GM12878 (cell line): ENCODE measurements at regions not wholly inside any gene's neighbourhood (a gene's known extent, or its start where the extent isn't known, plus 50 kb on each side); places are given as distances from the start of the nearest gene placed in this dataset.

ENCODE experiments used
- ATAC-seq: fragments of 200-7000 bp; cut with Tn5 transposase; 3 replicates; pipeline ENCODE4 v1.9.1; 2020; ENCODE audit warnings: mild to moderate bottlenecking, moderate library complexity
- BruUV-seq: library from RNA; stranded (reverse); fragments of 400-500 nt; replicated peaks from 2 replicates; lab custom pipeline; 2021; lab: Mats Ljungman, UMichigan
- CTCF ChIA-PET: fragments of 300-600 bp; sonication (Branson Sonifier 250); formaldehyde crosslinking; extraction: SDS; loops from one replicate; lab custom pipeline; 2021; ENCODE audit warnings: inconsistent platforms; lab: Yijun Ruan, JAX
- POLR2A ChIA-PET: fragments of 350-600 bp; formaldehyde crosslinking; extraction: SDS; loops from one replicate; lab custom pipeline; 2021; ENCODE audit warnings: inconsistent platforms; lab: Charles Lee
- RAD21 ChIA-PET: fragments of 300-600 bp; sonication (Branson Sonifier 250); formaldehyde crosslinking; loops from one replicate; lab custom pipeline; 2023; ENCODE audit warnings: antibody characterized with exemption; ENCODE audit not compliant: unreplicated experiment; lab: Charles Lee
- SMC1A ChIA-PET: fragments of 300-600 bp; sonication (Branson Sonifier 250); formaldehyde crosslinking; loops from one replicate; lab custom pipeline; 2023; ENCODE audit not compliant: unreplicated experiment, uncharacterized antibody; lab: Charles Lee
- DNase-seq: peaks from one replicate; pipeline ENCODE4 v3.0.0-alpha.2; 2011; ENCODE audit warnings: low read depth, low spot score
- FAIRE-seq: peaks from 3 replicates; lab custom pipeline; 2011; peaks lifted over from hg19 to GRCh38; lab: Jason Lieb, UNC
- H2AFZ ChIP-seq: 2 replicates; pipeline ENCODE4 v1.6.0; 2011; ENCODE audit warnings: low read depth, low read length, control low read depth; ENCODE audit not compliant: control insufficient read depth
- H3K27ac ChIP-seq: 2 replicates; pipeline ENCODE4 v1.5.1; 2011; ENCODE audit warnings: control low read depth; ENCODE audit not compliant: control insufficient read depth, insufficient read depth
- H3K27me3 ChIP-seq, 2 experiments: replicated peaks in 1 of 2; 2 replicates each; pipeline versions ENCODE4 v1.6.0 to v1.6.1; 2011; ENCODE audit warnings: low read length in 1 of 2; ENCODE audit not compliant: control insufficient read depth in 2 of 2, insufficient read depth in 2 of 2
- H3K36me3 ChIP-seq, 2 experiments: 2 replicates each; pipeline ENCODE4 v1.5.1; 2011; ENCODE audit warnings: low read length in 1 of 2; ENCODE audit not compliant: control insufficient read depth in 2 of 2, insufficient read depth in 2 of 2
- H3K4me1 ChIP-seq: 2 replicates; pipeline ENCODE4 v1.6.1; 2011; ENCODE audit warnings: mild to moderate bottlenecking, low read length, moderate library complexity, mixed read lengths; ENCODE audit not compliant: control insufficient read depth, insufficient read depth
- H3K4me2 ChIP-seq: 2 replicates; pipeline ENCODE4 v1.6.0; 2011; ENCODE audit warnings: control low read depth; ENCODE audit not compliant: control insufficient read depth, insufficient read depth
- H3K4me3 ChIP-seq: fragments of 200-600 bp; sonication (generic); 2 replicates; pipeline ENCODE4 v1.5.1; 2016
- H3K79me2 ChIP-seq: 2 replicates; pipeline ENCODE4 v1.6.0; 2011; ENCODE audit warnings: low read length; ENCODE audit not compliant: control insufficient read depth, insufficient read depth
- H3K9ac ChIP-seq: 2 replicates; pipeline ENCODE4 v1.8.0; 2011; ENCODE audit warnings: low read length, control low read depth, mixed read lengths; ENCODE audit not compliant: control insufficient read depth, insufficient read depth
- H3K9me3 ChIP-seq: replicated peaks from 3 replicates; pipeline ENCODE4 v1.5.1; 2011; ENCODE audit warnings: mild to moderate bottlenecking, low read length; ENCODE audit not compliant: control insufficient read depth, insufficient read depth
- H4K20me1 ChIP-seq: 2 replicates; pipeline ENCODE4 v1.6.0; 2011; ENCODE audit not compliant: control insufficient read depth, insufficient read depth
- ATF3 ChIP-seq: IDR thresholded peaks from 2 replicates; pipeline ENCODE4 v1.6.1; 2011; ENCODE audit warnings: low read depth, mild to moderate bottlenecking, low read length, moderate library complexity, borderline replicate concordance; ENCODE audit errors: extremely low read depth
- CHD1 ChIP-seq: IDR thresholded peaks from 2 replicates; pipeline ENCODE4 v1.6.1; 2012; ENCODE audit warnings: low read depth, low read length, improper control_type of control experiment
- IRF4 ChIP-seq: IDR thresholded peaks from 2 replicates; pipeline ENCODE4 v1.6.1; 2011; ENCODE audit warnings: low read depth, low read length
- PKNOX1 ChIP-seq: fragments of 450-650 bp; IDR thresholded peaks from 2 replicates; pipeline ENCODE4 v1.6.1; 2016; ENCODE audit warnings: mild to moderate bottlenecking
- RELB ChIP-seq: fragments of 450-650 bp; IDR thresholded peaks from 2 replicates; pipeline ENCODE4 v1.6.1; 2017; ENCODE audit warnings: low read depth, mild to moderate bottlenecking, moderate library complexity
- SP1 ChIP-seq: IDR thresholded peaks from one replicate; pipeline ENCODE4 v1.6.1; 2011; ENCODE audit warnings: low read depth, low read length
- YBX1 ChIP-seq: fragments of 450-650 bp; IDR thresholded peaks from 2 replicates; pipeline ENCODE4 v1.6.1; 2016; ENCODE audit warnings: antibody characterized with exemption
- ZNF592 ChIP-seq: fragments of 450-650 bp; IDR thresholded peaks from 2 replicates; pipeline ENCODE4 v1.6.1; 2017; ENCODE audit warnings: mild to moderate bottlenecking, moderate library complexity
- WGBS: methylation state at CpG from one replicate; pipeline ENCODE4 v1.1.6; 2016; ENCODE audit warnings: low lambda C conversion rate; ENCODE audit not compliant: insufficient replicate concordance, insufficient coverage; ENCODE audit errors: missing lambda C conversion rate; 5-methylcytosine and 5-hydroxymethylcytosine counted together
- in situ Hi-C: fragments of 300-500 bp; cut with MboI; formaldehyde crosslinking; loops from 9 replicates; pipeline ENCODE4 v1.14.3; 2018; ENCODE audit warnings: mixed read lengths
- intact Hi-C: fragments of 100-400 bp; cut with micrococcal nuclease; formaldehyde crosslinking; loops from one replicate; pipeline ENCODE4 v1.14.2; 2022; ENCODE audit not compliant: unreplicated experiment
- TF ChIP-seq, protein P1 (sequence below): fragments of 450-650 bp; formaldehyde crosslinking; IDR thresholded peaks from 2 replicates; pipeline ENCODE4 v1.4.0; 2020; ENCODE audit warnings: mild to moderate bottlenecking, moderate library complexity

- WGBS, result 43% methylated on average over 6 of the region's 6 CpGs
- no TSS peak for BruUV-seq
- intact Hi-C loops (no loop called here), in situ Hi-C loops (loop anchor here (5.0 kb wide), 1 partner anchor 51 kb away; no protein-coding TSS in a partner anchor)
- Histone ChIP-seq H3K9ac (no peak overlapping the region), H3K36me3 (no peaks in the 10 kb centered on the region), H3K4me3 (no peak overlapping the region), H3K79me2 (no peaks in the 10 kb centered on the region), H3K4me1 (no peaks in the 10 kb centered on the region), H4K20me1 (no peaks in the 10 kb centered on the region), H3K27me3 (no peaks in the 10 kb centered on the region; a peak in 1 of 4 replicates), H3K9me3 (no peaks in the 10 kb centered on the region; the same call in 2 of the 3 replicates), H3K4me2 (no peak overlapping the region), H3K27ac (no peak overlapping the region), H2AFZ (no peak overlapping the region)
- CTCF ChIA-PET, result interaction anchor here (0.6 kb wide), 1 partner anchor 38 kb away, joined by 4 read pairs; no protein-coding TSS in a partner anchor
- SMC1A ChIA-PET, result no interaction called here
- POLR2A ChIA-PET, result no interaction called here
- DNase-seq, result no peak
- no peak for ATAC-seq
- TF ChIP-seq IRF4 (no peak), CHD1 (no peak), PKNOX1 (no peak), ATF3 (no peak), SP1 (no peak), YBX1 (no peak), RELB (no peak), ZNF592 (no peak)
- TF ChIP-seq, protein P1, sequence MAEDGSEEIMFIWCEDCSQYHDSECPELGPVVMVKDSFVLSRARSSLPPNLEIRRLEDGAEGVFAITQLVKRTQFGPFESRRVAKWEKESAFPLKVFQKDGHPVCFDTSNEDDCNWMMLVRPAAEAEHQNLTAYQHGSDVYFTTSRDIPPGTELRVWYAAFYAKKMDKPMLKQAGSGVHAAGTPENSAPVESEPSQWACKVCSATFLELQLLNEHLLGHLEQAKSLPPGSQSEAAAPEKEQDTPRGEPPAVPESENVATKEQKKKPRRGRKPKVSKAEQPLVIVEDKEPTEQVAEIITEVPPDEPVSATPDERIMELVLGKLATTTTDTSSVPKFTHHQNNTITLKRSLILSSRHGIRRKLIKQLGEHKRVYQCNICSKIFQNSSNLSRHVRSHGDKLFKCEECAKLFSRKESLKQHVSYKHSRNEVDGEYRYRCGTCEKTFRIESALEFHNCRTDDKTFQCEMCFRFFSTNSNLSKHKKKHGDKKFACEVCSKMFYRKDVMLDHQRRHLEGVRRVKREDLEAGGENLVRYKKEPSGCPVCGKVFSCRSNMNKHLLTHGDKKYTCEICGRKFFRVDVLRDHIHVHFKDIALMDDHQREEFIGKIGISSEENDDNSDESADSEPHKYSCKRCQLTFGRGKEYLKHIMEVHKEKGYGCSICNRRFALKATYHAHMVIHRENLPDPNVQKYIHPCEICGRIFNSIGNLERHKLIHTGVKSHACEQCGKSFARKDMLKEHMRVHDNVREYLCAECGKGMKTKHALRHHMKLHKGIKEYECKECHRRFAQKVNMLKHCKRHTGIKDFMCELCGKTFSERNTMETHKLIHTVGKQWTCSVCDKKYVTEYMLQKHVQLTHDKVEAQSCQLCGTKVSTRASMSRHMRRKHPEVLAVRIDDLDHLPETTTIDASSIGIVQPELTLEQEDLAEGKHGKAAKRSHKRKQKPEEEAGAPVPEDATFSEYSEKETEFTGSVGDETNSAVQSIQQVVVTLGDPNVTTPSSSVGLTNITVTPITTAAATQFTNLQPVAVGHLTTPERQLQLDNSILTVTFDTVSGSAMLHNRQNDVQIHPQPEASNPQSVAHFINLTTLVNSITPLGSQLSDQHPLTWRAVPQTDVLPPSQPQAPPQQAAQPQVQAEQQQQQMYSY (CRISPR knock-in tag), result no peak
- no peak for FAIRE-seq
- RAD21 ChIA-PET, result no interaction called here
These were observed 61.9 kb upstream of the PSEN2 start for GRCh38 chr1:226808501-226808900.
